A673 (cell line): ENCODE measurements at regions not wholly inside any gene's neighbourhood (a gene's known extent, or its start where the extent isn't known, plus 50 kb on each side); places are given as distances from the start of the nearest gene placed in this dataset.

ENCODE experiments used
- CTCF ChIP-seq: fragments of 300-800, 200-600 bp; sonication (generic); conservative IDR thresholded peaks from 2 replicates; pipeline ENCODE4 v1.5.1; 2017; ENCODE audit warnings: low read depth, mild to moderate bottlenecking, antibody characterized with exemption, low read length, moderate library complexity, mixed read lengths
- EZH2 ChIP-seq: fragments of 200-600 bp; sonication (generic); IDR thresholded peaks from 2 replicates; pipeline ENCODE4 v1.6.1; 2017; ENCODE audit warnings: borderline replicate concordance, low read depth, mild to moderate bottlenecking, mixed read lengths, antibody characterized with exemption, low read length; ENCODE audit not compliant: poor library complexity, severe bottlenecking

DNA sequence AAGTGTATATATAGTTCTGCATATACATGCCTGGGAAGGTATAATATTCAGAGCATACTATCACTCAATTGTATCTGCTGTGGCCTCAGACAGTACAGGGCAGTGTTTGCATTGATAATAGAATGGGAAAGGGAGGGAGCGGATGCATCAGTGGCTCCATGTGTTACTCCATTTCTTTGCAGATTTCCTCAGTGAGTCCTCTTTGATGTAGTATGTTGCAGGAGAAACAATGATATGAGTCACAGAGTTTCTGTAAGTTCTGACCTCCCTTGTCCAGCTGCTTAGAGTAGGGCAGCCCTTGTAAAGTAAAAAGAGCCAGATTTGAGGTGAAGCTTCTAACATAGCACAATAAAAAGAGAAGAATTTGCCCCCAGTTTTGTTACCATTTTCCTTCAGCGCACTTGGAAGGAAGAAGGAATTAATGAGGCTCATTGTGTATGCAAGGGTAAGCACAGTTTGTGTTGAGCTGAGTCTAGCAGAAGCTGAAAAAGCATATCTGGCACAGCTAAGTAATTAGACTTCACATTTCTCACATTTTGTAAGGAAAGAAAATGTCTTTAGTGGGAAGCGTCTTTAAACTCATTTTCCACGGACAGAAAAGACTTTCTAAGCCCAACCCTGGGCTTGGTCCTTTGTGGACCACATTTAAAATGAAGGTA lies 555.8 kb upstream of the IL12A start:
- TF ChIP-seq CTCF (no peak), EZH2 (no peak)
